HS-5 (cell line): ENCODE measurements at regions not wholly inside any gene's neighbourhood (a gene's known extent, or its start where the extent isn't known, plus 50 kb on each side); places are given as distances from the start of the nearest gene placed in this dataset.

Source experiments
- DNase-seq: peaks from one replicate; pipeline ENCODE4 v3.0.0-alpha.2; 2012; ENCODE audit warnings: low read depth

DNA sequence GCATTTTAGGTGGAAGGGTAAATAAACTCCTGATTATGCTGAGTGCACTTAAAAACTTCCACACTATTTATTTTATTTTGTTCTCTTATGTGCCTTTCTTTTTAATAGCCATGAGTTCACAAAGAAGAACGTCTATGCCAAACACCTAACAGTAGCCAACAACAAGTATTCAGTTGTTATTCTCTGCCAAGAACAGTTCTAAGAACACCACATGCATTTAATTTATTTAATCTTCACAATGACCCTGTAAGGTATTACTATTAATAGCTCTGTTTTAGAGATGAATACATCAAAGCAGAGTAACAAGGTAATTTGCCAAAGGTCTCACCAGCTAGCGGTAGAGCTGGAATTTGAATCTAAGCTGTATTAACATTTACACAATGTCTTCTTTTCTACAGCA is 240.1 kb downstream of the ALG10B start:
- no peak for DNase-seq

DNA sequence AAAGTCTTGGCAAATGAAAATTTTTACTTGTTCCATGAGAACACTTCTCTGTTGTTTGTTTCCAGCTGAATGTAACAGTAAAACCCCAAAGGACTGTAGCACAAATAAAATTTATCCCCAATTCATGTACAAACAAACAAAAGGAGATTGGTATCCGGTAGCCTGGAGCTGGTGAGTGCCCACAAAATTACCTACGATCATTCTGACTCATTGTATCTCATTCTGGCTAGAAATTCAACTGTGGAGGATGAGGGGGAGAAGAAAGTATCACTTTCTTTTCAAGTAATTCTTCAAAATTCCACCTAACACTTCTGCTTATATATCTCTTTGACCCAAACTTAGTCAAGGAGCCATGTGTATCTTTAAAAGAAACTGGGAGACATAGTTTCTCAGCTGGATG is 268.5 kb downstream of the ALG10B start:
- no peak for DNase-seq

DNA sequence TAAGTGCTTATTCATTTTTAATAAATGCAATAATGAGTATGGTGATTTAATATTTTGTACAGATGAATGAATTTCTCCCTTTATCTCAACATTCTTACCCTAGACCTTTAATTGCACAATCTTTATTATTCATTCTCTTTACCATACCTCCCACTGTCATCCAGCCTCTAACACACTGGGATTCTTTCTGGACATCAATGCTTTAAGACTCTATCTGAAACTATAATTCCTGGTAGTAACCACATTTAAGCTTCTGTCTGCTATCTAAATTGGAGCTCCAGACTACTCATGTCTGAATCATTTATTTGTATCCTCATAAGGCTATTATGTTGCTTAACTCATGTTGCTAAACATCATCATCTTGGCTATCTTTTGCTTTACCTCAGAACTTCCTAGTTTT is 270.2 kb downstream of the ALG10B start:
- DNase-seq = peak; percentile 64

DNA sequence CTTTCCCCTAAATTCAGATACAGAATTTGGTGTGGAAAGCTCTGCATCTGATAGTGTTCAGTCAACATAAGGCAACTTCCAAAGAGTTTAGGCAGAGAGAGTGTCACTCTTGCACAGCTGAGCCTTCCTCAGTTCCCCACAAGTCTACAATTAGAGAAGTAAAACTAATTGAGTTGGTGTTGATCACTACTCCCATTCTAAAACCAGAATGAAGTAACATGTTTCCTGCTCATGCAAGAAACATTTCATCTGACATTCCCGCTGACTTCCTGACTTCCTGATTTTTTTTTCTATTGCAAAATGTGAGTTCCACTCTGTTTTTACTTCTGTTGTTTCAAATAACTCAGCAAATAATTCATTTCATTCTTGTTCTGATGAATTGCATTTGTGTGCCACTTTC is 271.0 kb downstream of the ALG10B start:
- DNase-seq = peak; percentile 45

GRCh38 chr12:38588624-38589305 is 272.2 kb downstream of the ALG10B start:
- DNase-seq = no peak

GRCh38 chr12:38589306-38589632 is 272.7 kb downstream of the ALG10B start:
- no peak for DNase-seq

DNA sequence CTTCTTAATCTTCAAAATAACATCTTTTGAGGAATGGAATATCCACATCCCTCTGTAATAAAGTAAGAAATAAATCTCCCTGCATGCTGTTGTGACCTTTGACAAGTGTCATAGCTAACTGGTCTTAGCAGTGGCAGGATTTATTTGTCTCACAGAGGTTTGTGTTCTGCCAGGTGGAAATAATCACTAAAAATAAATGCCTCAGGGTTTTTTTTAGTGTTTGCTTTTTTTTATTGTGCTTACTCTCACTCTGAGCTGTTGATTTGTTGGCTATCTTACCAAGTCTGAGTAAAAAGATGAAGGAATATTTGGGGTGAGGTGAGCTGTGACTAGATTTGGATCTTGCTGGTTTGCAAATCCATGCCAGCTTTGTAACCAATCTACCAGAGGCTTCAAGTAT is 285.4 kb downstream of the ALG10B start:
- DNase-seq = no peak
